HepG2 (cell line): ENCODE measurements at regions not wholly inside any gene's neighbourhood (a gene's known extent, or its start where the extent isn't known, plus 50 kb on each side); places are given as distances from the start of the nearest gene placed in this dataset.

ENCODE experiments used
- GATAD2A ChIP-seq: IDR thresholded peaks from 2 replicates; pipeline ENCODE4 v1.6.1; 2016
- MLLT10 ChIP-seq: sonication (generic); formaldehyde crosslinking; IDR thresholded peaks from 2 replicates; pipeline ENCODE4 v1.4.0; 2020; ENCODE audit warnings: missing genetic modification reagents
- POLR2A ChIP-seq, 2 experiments: IDR thresholded peaks; 2 replicates each; pipeline ENCODE4 v1.6.1; 2011; ENCODE audit warnings: low read depth in 2 of 2, low read length in 2 of 2, mild to moderate bottlenecking in 1 of 2, moderate library complexity in 1 of 2; ENCODE audit not compliant: insufficient read depth in 1 of 2

DNA sequence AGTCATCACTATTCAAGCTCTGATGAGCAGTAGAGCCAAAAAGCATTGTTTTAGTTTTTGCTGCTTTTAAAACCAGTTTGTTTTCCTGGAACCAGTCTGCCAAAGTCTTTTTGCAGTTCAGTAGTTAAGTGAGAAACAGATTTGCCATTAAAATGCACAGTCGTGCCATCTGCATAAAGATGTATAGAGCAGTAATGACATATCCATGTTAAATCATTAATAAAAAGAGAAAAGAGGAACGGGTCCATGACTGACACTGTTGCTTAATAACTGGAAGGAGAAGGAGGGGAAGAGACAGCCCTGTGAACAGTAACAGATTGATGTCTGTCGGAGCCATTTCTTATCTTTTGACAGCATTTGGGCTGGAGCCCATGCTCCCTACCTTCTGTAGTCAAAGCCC lies 704.6 kb downstream of the SATB2 start:
- TF ChIP-seq GATAD2A = no peak
- TF ChIP-seq MLLT10 (CRISPR knock-in tag) = no peak
- TF ChIP-seq POLR2A (IDR thresholded peaks at IDR 0.05; ENCODE audit: insufficient read depth in 1 of 2, low read depth in 2 of 2, low read length in 2 of 2) = no peak
